Stimulated activated naive B cell treated with anti-CD40 and anti-IgM and Interleukin-4, amounts not matched to agents 10 μg/mL and 1 μg/mL and 100 μg/mL, for 72 hours (primary cell): ENCODE measurements at regions not wholly inside any gene's neighbourhood (a gene's known extent, or its start where the extent isn't known, plus 50 kb on each side); places are given as distances from the start of the nearest gene placed in this dataset.

Source experiments
- ATAC-seq, 2 donors: fragments of 150-1000 bp; cut with Tn5 transposase; replicated peaks; 2 replicates each; pipeline ENCODE4 v1.10.0; 2021; ENCODE audit warnings: moderate library complexity in 1 of 2
- DNase-seq: peaks from one replicate; pipeline ENCODE4 v3.0.0; 2021
- H3K27ac Mint-ChIP-seq: one replicate; pipeline ENCODE4 v1.8.0; 2022; ENCODE audit warnings: mild to moderate bottlenecking, mixed read lengths
- H3K27me3 Mint-ChIP-seq, 2 donors: one replicate each; pipeline ENCODE4 v1.8.0; 2022; ENCODE audit warnings: mixed read lengths in 2 of 2
- H3K36me3 Mint-ChIP-seq, 2 donors: one replicate each; pipeline ENCODE4 v1.8.0; 2022; ENCODE audit warnings: mixed read lengths in 2 of 2, mild to moderate bottlenecking in 1 of 2
- H3K4me1 Mint-ChIP-seq, 2 donors: one replicate each; pipeline ENCODE4 v1.8.0; 2022; ENCODE audit warnings: mixed read lengths in 2 of 2, mild to moderate bottlenecking in 1 of 2
- H3K4me3 Mint-ChIP-seq, 2 donors: one replicate each; pipeline ENCODE4 v1.8.0; 2022; ENCODE audit warnings: mild to moderate bottlenecking in 2 of 2, mixed read lengths in 2 of 2, moderate library complexity in 1 of 2
- H3K9me3 Mint-ChIP-seq, 2 donors: one replicate each; pipeline ENCODE4 v1.8.0; 2022; ENCODE audit warnings: mixed read lengths in 2 of 2, mild to moderate bottlenecking in 1 of 2

DNA sequence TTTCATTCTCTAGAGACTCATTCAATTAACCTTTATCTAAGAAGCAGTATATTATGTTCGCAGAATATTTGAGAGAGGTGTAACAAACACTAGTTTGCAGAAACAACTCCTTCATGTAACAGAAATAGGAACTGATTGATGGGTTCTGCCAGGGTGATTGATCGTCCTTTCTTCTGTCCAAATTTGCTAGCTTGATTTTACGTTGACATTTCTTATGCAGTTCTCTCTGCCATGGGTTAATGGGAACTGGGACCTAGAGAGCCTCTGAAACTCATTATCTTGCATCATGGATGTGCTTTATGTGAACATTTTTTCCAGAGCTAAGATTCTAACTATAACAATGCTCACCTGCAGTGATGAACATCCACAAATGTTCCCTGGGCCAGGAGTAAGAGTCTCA lies 107.0 kb downstream of the SLC24A2 start:
- no peaks in the 10 kb centered on the region for H3K4me1 Mint-ChIP-seq
- H3K27ac Mint-ChIP-seq, result no peak overlapping the region
- no peaks in the 10 kb centered on the region for H3K36me3 Mint-ChIP-seq
- DNase-seq (no peak), ATAC-seq (no peak)
- H3K4me3 Mint-ChIP-seq, result no peak overlapping the region
- peaks cover 16 to 17% of the 10 kb centered on the region in 2 donors for H3K9me3 Mint-ChIP-seq
- peaks cover 0 to 5% of the 10 kb centered on the region in 2 donors for H3K27me3 Mint-ChIP-seq

DNA sequence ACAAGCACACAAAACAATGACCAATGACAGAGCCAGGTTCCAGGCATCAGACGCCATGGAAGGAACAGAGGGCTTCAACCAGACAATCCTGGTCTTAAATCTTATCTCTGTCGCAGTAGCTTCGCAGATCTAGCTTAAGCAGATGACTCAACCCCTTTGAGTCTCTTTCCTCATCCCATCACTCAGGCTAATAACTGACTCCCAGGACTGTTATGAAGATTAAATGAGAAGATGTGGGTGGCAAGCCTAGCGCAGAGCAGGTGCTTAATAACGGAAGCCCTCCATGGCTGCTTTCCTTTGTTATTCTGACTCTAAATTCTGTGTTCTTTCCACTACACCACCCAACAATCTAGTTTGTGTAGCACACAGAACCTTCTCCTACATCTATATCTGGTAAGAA lies 110.9 kb downstream of the SLC24A2 start:
- H3K4me1 Mint-ChIP-seq, result no peaks in the 10 kb centered on the region
- H3K27ac Mint-ChIP-seq, result no peak overlapping the region
- no peak for DNase-seq
- peaks cover 5 to 7% of the 10 kb centered on the region in 2 donors for H3K27me3 Mint-ChIP-seq
- ATAC-seq, result no peak
- H3K9me3 Mint-ChIP-seq, result peaks cover 3 to 10% of the 10 kb centered on the region in 2 donors
- no peaks in the 10 kb centered on the region for H3K36me3 Mint-ChIP-seq
- no peak overlapping the region for H3K4me3 Mint-ChIP-seq

DNA sequence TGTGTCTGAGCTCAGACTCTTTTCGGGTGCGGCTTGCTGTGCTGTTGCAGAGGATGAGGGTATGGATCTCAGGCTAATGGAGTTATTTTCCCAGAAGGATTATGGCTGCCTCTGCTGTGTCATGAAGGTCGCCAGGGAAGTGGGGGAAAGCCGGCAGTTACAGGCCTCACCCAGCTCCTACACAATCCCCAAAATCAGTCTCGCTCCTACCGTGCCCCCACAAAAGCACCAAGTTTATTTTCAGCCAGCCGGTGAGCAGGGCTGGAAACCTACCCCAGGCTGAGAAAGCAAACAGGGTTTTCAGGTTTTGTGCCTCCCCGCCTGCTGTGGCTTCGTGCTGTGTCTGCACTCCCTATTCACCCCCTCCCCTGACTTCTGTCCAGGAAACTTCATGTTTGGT lies 113.3 kb downstream of the SLC24A2 start:
- H3K9me3 Mint-ChIP-seq, result peaks cover 4 to 10% of the 10 kb centered on the region in 2 donors
- H3K27ac Mint-ChIP-seq, result no peak overlapping the region
- no peak overlapping the region for H3K4me3 Mint-ChIP-seq
- H3K36me3 Mint-ChIP-seq, result no peaks in the 10 kb centered on the region
- DNase-seq, result no peak
- ATAC-seq, result no peak
- H3K27me3 Mint-ChIP-seq, result peaks cover 5 to 7% of the 10 kb centered on the region in 2 donors
- no peaks in the 10 kb centered on the region for H3K4me1 Mint-ChIP-seq

DNA sequence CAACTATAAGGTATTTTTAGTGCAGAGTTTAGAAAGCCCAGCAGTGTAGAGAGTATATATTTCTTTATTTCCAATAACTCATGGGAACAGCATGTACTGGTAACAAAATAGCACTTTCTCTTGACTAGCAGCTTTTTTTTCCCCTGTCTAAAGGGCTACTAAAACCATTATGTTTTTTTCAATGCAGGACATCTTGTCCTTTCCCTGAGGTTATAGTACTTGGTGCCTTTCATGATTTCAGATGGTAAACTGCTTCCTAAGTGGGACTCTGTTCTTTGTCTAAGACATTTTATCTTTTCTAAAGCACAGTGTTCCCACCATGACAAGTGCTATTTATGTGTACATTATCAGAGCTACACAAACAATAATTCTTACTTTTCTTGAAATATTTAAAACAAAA lies 122.3 kb downstream of the SLC24A2 start:
- no peak overlapping the region for H3K27ac Mint-ChIP-seq

DNA sequence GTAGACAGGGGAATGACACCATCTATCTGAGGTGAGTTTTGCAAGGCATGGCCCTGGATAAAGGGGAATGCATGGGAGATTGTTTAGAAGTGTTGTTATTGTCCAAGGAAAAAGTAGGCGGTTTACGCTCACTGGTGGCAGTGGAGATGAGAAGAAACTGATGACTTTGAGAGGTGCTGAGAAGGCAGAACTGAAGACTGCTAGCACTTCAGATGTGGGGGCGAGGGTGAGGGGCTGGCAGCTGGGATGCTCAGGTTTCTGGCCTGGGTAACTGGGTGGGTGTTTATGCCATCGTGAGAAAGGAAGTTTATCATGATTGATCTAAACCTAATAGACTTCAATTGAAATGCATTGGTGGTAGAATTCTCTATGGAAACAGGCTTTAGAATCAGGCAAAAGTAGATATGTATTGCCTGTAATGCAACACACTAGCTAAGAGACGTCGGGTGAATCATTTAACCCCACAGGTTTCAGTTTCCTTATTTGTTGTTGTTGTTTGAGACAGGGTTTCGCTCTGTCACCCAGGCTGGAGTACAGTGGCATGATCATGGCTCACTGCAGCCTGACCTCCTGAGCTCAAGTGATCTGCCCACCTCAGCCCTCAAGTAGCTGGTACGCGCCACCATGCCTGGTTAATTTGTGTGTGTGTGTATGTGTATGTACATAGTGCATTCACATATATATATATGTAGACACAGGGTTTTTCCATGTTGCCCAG lies 123.5 kb downstream of the SLC24A2 start:
- H3K4me1 Mint-ChIP-seq, result no peaks in the 10 kb centered on the region
- ATAC-seq (peak in 1 of 2 donors; percentile 38), DNase-seq (no peak)
- no peaks in the 10 kb centered on the region for H3K36me3 Mint-ChIP-seq
- no peaks in the 10 kb centered on the region for H3K27me3 Mint-ChIP-seq
- H3K9me3 Mint-ChIP-seq, result no peaks in the 10 kb centered on the region
- H3K27ac Mint-ChIP-seq, result no peak overlapping the region
- no peak overlapping the region for H3K4me3 Mint-ChIP-seq

More for the DNA sequence above, 122.3 kb downstream of the SLC24A2 start:
- Mint-ChIP-seq H3K36me3 (no peaks in the 10 kb centered on the region), H3K4me3 (no peak overlapping the region), H3K4me1 (no peaks in the 10 kb centered on the region), H3K27me3 (no peaks in the 10 kb centered on the region), H3K9me3 (no peaks in the 10 kb centered on the region)
- DNase-seq (no peak), ATAC-seq (no peak)

DNA sequence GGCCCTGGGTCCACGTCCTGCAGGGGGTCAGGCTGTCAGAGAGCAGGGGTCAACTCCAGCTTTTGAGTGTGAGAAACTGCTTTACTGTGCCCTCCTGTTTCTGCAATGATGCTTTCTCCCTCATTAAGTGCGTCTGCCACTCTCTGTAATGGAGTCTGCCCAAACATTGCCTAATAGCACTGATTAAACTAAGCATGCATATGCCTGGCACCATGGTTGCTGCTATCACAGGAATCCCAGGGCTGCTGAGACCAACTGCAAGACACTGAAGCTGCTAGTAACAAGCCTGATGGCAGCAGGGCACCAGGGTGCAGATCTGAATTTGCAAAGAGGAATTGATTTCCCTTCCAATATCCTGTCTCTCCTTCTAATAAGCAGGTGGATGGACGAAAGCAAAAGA lies 125.3 kb downstream of the SLC24A2 start:
- H3K27ac Mint-ChIP-seq, result no peak overlapping the region
- no peak overlapping the region for H3K4me3 Mint-ChIP-seq
- no peaks in the 10 kb centered on the region for H3K9me3 Mint-ChIP-seq
- ATAC-seq (no peak), DNase-seq (no peak)
- no peaks in the 10 kb centered on the region for H3K4me1 Mint-ChIP-seq
- H3K36me3 Mint-ChIP-seq, result no peaks in the 10 kb centered on the region
- H3K27me3 Mint-ChIP-seq, result peaks cover 0 to 4% of the 10 kb centered on the region in 2 donors

DNA sequence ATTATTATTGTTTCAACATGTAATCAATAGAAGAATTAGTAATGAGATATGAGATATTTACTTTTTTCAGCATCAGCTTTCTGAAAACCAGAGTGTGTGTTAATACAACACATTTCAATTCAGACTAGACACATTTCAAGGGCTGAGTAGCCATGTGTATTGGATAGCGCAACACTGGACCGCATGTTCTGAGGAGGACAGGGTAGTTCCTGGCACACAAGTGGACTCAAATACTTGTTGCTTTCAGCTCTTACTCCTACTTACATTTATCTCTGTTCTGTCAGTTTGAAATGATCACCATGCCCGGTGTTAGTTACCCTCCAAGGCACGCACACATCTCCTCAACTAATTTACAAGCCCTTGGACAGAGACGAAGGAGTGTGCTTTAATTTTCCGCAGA lies 126.6 kb downstream of the SLC24A2 start:
- Mint-ChIP-seq H3K36me3 (no peaks in the 10 kb centered on the region), H3K9me3 (no peaks in the 10 kb centered on the region), H3K27me3 (peaks cover 0 to 4% of the 10 kb centered on the region in 2 donors), H3K27ac (no peak overlapping the region), H3K4me3 (no peak overlapping the region), H3K4me1 (no peaks in the 10 kb centered on the region)
- no peak for DNase-seq
- ATAC-seq, result no peak

DNA sequence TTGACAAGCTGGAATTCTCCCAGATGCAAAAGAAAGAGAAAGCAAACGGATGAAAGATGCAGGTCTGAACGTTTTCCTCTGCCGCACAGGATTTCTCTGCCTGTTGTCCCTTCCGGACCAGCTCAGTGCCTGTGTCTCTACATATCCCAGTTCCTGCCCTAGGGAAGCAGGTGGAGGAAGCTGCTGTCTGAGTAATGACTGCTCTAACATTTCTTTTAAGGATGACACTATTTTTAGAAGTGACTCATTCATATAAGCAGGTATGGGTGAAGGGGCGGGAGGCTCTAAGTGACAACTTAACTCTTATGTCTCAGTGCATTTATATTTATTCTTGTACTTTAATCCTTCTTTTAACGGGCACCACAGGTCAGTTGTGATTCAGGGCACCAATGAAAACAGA lies 128.8 kb downstream of the SLC24A2 start:
- ATAC-seq, result no peak

DNA sequence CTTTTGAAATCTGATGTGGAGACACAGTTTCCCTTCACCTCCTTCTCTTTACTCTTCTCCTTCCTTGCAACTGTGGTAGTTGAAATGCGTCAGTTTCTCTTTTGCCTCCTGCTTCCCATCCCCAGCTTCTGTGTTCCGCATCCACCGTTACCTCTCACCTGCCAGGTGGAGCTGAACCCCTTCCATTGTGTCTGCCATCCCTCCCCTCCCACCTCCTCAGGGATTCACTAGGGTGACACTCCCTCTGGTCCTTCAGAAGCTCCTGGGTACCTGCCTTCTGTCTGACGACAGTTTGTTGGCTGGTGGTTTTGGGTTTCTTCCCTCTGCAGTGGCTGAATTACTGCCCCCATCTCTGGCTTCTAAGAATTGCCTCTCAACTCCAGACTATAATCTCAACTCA lies 132.1 kb downstream of the SLC24A2 start:
- H3K4me3 Mint-ChIP-seq, result no peak overlapping the region
- peaks cover 0 to 4% of the 10 kb centered on the region in 2 donors for H3K27me3 Mint-ChIP-seq
- H3K36me3 Mint-ChIP-seq, result no peaks in the 10 kb centered on the region
- DNase-seq, result no peak
- no peak for ATAC-seq
- no peaks in the 10 kb centered on the region for H3K9me3 Mint-ChIP-seq
- no peaks in the 10 kb centered on the region for H3K4me1 Mint-ChIP-seq
- no peak overlapping the region for H3K27ac Mint-ChIP-seq

More for the DNA sequence above, 128.8 kb downstream of the SLC24A2 start:
- no peaks in the 10 kb centered on the region for H3K9me3 Mint-ChIP-seq
- no peaks in the 10 kb centered on the region for H3K4me1 Mint-ChIP-seq
- peaks cover 0 to 4% of the 10 kb centered on the region in 2 donors for H3K27me3 Mint-ChIP-seq
- H3K4me3 Mint-ChIP-seq, result no peak overlapping the region
- DNase-seq, result no peak
- H3K36me3 Mint-ChIP-seq, result no peaks in the 10 kb centered on the region
- H3K27ac Mint-ChIP-seq, result no peak overlapping the region

DNA sequence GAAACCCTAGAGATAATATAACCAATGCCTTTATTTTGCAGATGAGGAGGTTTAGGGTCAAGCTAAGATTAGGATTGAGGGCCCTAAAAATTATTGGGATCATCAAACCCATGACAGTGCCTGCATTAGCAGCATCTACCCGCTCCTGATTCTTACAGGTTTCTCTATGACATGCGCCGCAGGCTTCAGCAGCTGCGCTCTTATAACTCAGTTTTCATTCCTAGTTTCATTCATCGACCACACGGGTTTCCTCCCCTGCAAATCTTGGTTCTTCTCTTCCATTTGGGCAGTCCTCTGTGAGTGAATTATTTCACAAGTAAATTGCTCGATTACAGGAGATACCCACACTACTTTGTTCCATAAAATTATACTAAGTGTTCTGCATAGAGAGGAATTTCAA lies 137.2 kb downstream of the SLC24A2 start:
- H3K27ac Mint-ChIP-seq, result no peak overlapping the region
- no peaks in the 10 kb centered on the region for H3K27me3 Mint-ChIP-seq
- no peak overlapping the region for H3K4me3 Mint-ChIP-seq
- no peaks in the 10 kb centered on the region for H3K36me3 Mint-ChIP-seq
- no peak for DNase-seq
- no peaks in the 10 kb centered on the region for H3K9me3 Mint-ChIP-seq
- H3K4me1 Mint-ChIP-seq, result no peaks in the 10 kb centered on the region
- no peak for ATAC-seq

DNA sequence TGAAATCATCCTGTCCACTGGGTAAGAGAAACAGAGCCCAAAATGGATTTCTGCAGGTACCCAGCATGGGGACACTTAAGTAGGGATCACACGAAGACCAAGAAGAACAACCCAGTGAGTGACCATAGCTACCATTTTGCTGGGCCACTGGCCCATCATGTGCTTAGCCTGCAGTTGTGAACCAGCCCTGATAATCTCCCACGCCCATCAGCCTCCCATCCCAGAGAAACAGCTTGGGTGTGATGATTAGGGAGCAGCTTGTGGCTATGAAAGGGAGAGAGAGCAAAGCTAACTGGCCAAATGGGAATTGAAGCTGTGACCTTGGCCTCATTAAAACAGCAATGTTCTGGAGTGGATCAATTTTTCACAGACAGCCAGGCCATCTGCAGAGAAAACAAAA lies 138.5 kb downstream of the SLC24A2 start:
- Mint-ChIP-seq H3K27ac (no peak overlapping the region), H3K36me3 (no peaks in the 10 kb centered on the region), H3K4me1 (no peaks in the 10 kb centered on the region), H3K9me3 (no peaks in the 10 kb centered on the region), H3K27me3 (no peaks in the 10 kb centered on the region), H3K4me3 (no peak overlapping the region)
- ATAC-seq (no peak), DNase-seq (no peak)

DNA sequence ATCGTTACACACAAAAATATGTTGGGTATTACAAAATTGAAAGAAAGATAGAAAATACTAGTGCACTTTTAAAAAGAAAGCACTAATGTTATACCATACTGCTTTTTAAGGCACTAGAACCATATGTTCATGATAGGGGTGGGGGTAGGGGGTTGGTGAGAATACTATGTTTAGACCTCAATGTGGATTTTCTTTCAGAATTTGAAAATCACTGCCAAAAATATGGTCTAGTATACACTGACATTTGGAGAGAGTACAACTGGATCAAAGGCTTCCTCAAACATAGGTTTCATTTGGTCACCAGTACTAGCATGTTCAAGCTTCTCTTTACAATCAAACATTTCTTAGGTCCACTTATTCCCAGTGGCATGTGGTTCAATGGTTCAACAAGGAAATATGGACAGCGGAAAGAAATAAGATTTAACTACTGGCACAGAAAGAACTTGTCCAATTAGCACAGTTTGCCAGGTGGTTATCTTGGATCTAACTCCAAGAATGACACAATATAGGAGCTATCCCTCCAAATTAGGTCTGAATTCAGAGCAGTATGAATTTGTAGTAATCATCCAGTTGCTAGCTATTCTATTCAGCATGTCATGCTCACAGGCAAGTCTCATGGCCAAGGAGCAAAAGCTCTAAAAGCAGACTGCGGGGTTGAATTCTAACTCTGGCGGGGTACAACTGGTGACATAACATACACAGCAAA lies 139.3 kb downstream of the SLC24A2 start:
- H3K27ac Mint-ChIP-seq, result no peak overlapping the region
- no peaks in the 10 kb centered on the region for H3K27me3 Mint-ChIP-seq
- no peak overlapping the region for H3K4me3 Mint-ChIP-seq
- H3K4me1 Mint-ChIP-seq, result no peaks in the 10 kb centered on the region
- DNase-seq (no peak), ATAC-seq (no peak)
- H3K36me3 Mint-ChIP-seq, result no peaks in the 10 kb centered on the region
- no peaks in the 10 kb centered on the region for H3K9me3 Mint-ChIP-seq

DNA sequence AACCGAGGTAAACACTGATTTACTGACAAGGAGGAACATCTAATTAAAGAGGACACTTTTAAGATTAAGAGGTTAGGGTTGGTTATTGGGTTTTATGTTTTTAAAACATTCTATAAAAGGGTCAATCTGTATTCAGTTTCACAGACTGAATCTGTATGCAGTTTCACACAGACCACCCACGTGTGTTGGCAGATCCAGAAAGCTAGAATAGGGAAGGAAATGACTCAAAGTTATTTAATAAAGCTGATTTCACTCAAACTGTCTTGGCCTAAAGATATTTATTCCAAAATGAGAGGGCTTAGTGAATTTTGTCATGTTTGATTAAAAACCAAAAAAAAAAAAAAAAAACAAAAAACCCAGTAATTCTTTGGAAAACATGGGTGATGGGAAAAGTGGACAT lies 140.2 kb downstream of the SLC24A2 start:
- Mint-ChIP-seq H3K27ac (no peak overlapping the region), H3K27me3 (no peaks in the 10 kb centered on the region), H3K36me3 (no peaks in the 10 kb centered on the region), H3K4me3 (no peak overlapping the region), H3K9me3 (no peaks in the 10 kb centered on the region), H3K4me1 (no peaks in the 10 kb centered on the region)
- DNase-seq, result no peak
- ATAC-seq, result no peak

DNA sequence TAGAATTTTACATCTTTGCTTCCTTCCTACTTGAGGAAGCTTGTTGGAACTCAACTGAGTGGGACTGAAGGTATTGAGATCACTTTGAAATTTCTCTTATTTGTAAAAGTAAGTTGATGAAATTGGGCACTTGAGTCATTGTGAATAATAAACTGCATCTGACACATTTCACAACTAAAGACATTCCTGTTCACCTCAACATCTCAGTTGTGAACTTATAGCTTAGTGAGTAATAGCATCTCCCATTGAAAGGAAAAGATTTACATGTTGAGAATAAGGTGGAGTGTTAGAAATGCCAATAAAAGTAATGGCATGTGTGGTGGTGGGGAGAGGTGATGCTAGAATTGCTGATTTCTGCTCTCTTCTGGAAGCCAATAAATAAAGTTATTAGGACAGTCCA lies 145.0 kb downstream of the SLC24A2 start:
- no peaks in the 10 kb centered on the region for H3K4me1 Mint-ChIP-seq
- no peak overlapping the region for H3K4me3 Mint-ChIP-seq
- ATAC-seq (no peak), DNase-seq (no peak)
- H3K36me3 Mint-ChIP-seq, result no peaks in the 10 kb centered on the region
- peaks cover 0 to 6% of the 10 kb centered on the region in 2 donors for H3K27me3 Mint-ChIP-seq
- H3K9me3 Mint-ChIP-seq, result no peaks in the 10 kb centered on the region
- no peak overlapping the region for H3K27ac Mint-ChIP-seq

DNA sequence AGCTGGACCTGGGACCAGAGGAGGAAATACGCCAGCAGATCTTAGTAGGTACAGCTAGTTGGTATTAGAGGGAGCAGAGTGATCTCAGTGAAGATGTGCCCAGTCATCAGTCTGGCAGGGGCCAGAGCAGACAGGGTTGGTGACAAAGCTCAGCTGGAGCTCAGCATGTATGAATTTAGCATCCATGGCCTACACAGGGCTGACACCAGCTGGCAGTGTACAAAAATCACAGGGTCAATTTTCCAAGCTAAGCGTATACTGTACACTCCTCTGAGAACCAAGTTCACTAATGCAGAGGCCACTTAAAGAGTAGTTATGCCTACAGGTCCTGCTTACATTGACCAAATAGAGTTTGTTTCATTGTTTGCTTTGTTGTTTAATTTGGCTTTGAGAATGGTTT lies 146.6 kb downstream of the SLC24A2 start:
- Mint-ChIP-seq H3K36me3 (no peaks in the 10 kb centered on the region), H3K9me3 (no peaks in the 10 kb centered on the region), H3K27me3 (peaks cover 0 to 6% of the 10 kb centered on the region in 2 donors), H3K4me3 (no peak overlapping the region), H3K4me1 (no peaks in the 10 kb centered on the region), H3K27ac (no peak overlapping the region)
- ATAC-seq (peak in 1 of 2 donors; percentile 33), DNase-seq (no peak)
